Uterus (tissue), 3 donors: ENCODE measurements at regions not wholly inside any gene's neighbourhood (a gene's known extent, or its start where the extent isn't known, plus 50 kb on each side); places are given as distances from the start of the nearest gene placed in this dataset.

Experiments used
- DNase-seq, 2 donors: peaks; one replicate each; pipeline ENCODE4 v3.0.0-alpha.2; 2019 to 2020
- H3K27ac ChIP-seq, 2 donors: fragments of 200-600 bp; sonication (generic); 1 replicate in 1 of 2; 2 replicates in 1 of 2; pipeline ENCODE4 v1.5.1; 2016 to 2018
- H3K27me3 ChIP-seq, 2 donors: fragments of 200-600 bp; sonication (generic); one replicate each; pipeline ENCODE4 v1.5.1; 2018 to 2019; ENCODE audit warnings: control low read depth in 1 of 2
- H3K36me3 ChIP-seq, 2 donors: fragments of 200-600 bp; sonication (generic); one replicate each; pipeline ENCODE4 v1.5.1; 2019; ENCODE audit warnings: control low read depth in 1 of 2
- H3K4me1 ChIP-seq, 2 donors: fragments of 200-600 bp; sonication (generic); one replicate each; pipeline ENCODE4 v1.5.1; 2018 to 2019; ENCODE audit warnings: control low read depth in 1 of 2
- H3K4me3 ChIP-seq, 2 donors: fragments of 200-600 bp; sonication (generic); 1 replicate in 1 of 2; 2 replicates in 1 of 2; pipeline ENCODE4 v1.5.1; 2018 to 2019; ENCODE audit warnings: mild to moderate bottlenecking in 1 of 2
- H3K9me3 ChIP-seq, 2 donors: fragments of 200-600 bp; sonication (generic); one replicate each; pipeline ENCODE4 v1.5.1; 2019; ENCODE audit warnings: control low read depth in 1 of 2
- POLR2A ChIP-seq, 2 donors: fragments of 450-650 bp; IDR thresholded peaks; one replicate each; pipeline ENCODE4 v1.6.1; 2016; ENCODE audit warnings: antibody characterized with exemption in 2 of 2, mild to moderate bottlenecking in 1 of 2, moderate library complexity in 1 of 2
- intact Hi-C: fragments of 100-400 bp; cut with DNase I; formaldehyde crosslinking; loops from one replicate; pipeline ENCODE4 v1.15.1; 2023; ENCODE audit warnings: low total_unique reads
- TF ChIP-seq, protein P1 (sequence below), 4 experiments: fragments of 200-600 bp in 2 of 4; fragments of 450-650 bp in 2 of 4; sonication (generic) in 2 of 4; IDR thresholded peaks; one replicate each; pipeline ENCODE4 v1.5.1; 2016 to 2019; ENCODE audit warnings: antibody characterized with exemption in 4 of 4, mild to moderate bottlenecking in 2 of 4, moderate library complexity in 1 of 4
- donor health status: DM: yes; HTN: yes; CAD: no.

DNA sequence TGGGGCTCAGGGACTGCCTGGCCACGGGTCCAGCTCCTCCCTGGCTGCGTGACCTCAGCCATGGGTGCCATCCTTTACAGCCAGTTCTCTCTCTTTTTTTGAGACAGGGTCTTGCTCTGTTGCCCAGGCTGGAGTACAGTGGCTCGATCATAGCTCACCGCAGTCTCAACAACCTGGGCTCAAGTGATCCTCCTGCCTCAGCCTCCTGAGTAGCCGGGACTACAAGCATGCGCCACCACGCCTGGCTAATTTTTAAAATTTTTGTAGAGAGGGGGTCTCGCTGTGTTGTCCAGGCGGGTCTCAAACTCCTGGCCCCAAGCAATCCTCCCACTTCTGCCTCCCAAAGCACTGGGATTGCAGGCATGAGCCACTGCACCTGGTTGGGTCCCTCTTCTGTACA is 75.4 kb downstream of the PTPRS start:
- H3K9me3 ChIP-seq = no peaks in the 10 kb centered on the region
- no peak overlapping the region for H3K27ac ChIP-seq
- H3K4me1 ChIP-seq = no peaks in the 10 kb centered on the region
- no peaks in the 10 kb centered on the region for H3K27me3 ChIP-seq
- TF ChIP-seq, protein P1, sequence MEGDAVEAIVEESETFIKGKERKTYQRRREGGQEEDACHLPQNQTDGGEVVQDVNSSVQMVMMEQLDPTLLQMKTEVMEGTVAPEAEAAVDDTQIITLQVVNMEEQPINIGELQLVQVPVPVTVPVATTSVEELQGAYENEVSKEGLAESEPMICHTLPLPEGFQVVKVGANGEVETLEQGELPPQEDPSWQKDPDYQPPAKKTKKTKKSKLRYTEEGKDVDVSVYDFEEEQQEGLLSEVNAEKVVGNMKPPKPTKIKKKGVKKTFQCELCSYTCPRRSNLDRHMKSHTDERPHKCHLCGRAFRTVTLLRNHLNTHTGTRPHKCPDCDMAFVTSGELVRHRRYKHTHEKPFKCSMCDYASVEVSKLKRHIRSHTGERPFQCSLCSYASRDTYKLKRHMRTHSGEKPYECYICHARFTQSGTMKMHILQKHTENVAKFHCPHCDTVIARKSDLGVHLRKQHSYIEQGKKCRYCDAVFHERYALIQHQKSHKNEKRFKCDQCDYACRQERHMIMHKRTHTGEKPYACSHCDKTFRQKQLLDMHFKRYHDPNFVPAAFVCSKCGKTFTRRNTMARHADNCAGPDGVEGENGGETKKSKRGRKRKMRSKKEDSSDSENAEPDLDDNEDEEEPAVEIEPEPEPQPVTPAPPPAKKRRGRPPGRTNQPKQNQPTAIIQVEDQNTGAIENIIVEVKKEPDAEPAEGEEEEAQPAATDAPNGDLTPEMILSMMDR (IDR thresholded peaks at IDR 0.05) = no peak
- TF ChIP-seq POLR2A (IDR thresholded peaks at IDR 0.05) = no peak
- DNase-seq = no peak
- H3K36me3 ChIP-seq = no peaks in the 10 kb centered on the region
- intact Hi-C loops = no loop called here
- H3K4me3 ChIP-seq = no peak overlapping the region

DNA sequence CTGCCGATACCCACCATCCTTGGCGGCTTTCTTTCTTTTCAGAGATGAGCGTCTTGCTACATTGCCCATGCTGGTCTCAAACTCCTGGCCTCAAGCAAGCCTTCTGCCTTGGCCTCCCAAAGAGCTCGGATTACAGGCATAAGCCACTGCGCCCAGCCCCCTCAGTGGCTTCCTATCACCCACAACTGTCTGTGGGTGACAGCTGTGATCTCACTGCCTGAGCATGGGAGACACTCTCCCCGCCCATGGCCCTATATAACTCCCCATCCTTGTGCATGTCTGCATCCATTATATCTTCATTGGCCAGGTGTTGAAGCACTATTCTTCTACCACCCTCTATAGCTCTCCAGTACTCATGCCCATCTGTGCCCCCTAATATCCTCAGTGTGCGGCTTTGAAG is 76.2 kb downstream of the PTPRS start:
- no peak for DNase-seq
- Histone ChIP-seq H3K4me1 (no peaks in the 10 kb centered on the region), H3K4me3 (no peak overlapping the region), H3K9me3 (no peaks in the 10 kb centered on the region), H3K36me3 (no peaks in the 10 kb centered on the region), H3K27ac (no peak overlapping the region), H3K27me3 (no peaks in the 10 kb centered on the region)
- intact Hi-C loops = no loop called here
- no peak for TF ChIP-seq POLR2A (IDR thresholded peaks at IDR 0.05)
- TF ChIP-seq, protein P1 (IDR thresholded peaks at IDR 0.05) = no peak

DNA sequence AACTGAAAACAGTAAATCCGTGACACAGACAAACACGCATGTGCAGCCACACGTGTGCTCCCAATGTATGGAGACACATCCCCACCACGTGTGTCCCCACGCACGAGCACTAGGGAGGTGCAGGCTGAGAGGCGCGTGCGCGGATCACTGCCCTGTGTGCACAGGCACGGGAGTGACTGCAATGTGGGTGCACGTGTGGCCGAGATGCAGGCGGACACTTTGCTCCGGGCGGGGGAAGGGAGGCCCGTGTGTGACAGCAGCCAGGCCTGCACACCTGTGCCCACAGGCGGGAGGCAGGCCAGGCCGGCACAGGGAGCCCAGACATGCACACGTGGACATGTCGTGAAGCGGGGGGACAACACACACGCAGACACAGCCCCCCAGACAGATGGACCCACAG is 77.0 kb downstream of the PTPRS start:
- H3K27ac ChIP-seq = no peak overlapping the region
- TF ChIP-seq POLR2A (IDR thresholded peaks at IDR 0.05) = no peak
- TF ChIP-seq, protein P1 (IDR thresholded peaks at IDR 0.05) = no peak
- DNase-seq = no peak
- no peaks in the 10 kb centered on the region for H3K4me1 ChIP-seq
- H3K27me3 ChIP-seq = no peaks in the 10 kb centered on the region
- no peaks in the 10 kb centered on the region for H3K9me3 ChIP-seq
- no peak overlapping the region for H3K4me3 ChIP-seq
- H3K36me3 ChIP-seq = no peaks in the 10 kb centered on the region
- intact Hi-C loops = no loop called here

DNA sequence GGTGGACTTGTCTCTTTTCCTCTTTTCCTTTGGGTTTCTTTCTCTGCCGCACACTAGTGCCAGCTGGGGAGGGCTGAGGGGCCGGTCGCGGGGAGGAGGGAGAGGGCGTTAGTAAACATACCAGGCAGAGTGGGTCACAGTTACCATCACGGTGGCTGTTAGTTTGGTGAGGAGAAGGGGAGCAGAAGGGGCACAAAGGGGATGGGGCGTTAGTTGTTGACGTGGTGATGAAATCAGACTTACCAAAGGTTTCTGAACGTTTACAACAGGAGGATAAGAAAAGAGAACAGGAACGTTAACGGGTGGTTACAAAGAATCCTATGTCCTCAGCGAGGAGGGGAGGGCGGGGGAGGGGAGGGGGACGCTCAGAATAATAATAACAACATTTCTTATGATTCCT is 77.9 kb downstream of the PTPRS start:
- TF ChIP-seq POLR2A (IDR thresholded peaks at IDR 0.05) = no peak
- TF ChIP-seq, protein P1 (IDR thresholded peaks at IDR 0.05) = no peak
- DNase-seq = no peak
- no peaks in the 10 kb centered on the region for H3K36me3 ChIP-seq
- no peaks in the 10 kb centered on the region for H3K4me1 ChIP-seq
- no peak overlapping the region for H3K4me3 ChIP-seq
- no peaks in the 10 kb centered on the region for H3K9me3 ChIP-seq
- intact Hi-C loops = no loop called here
- H3K27ac ChIP-seq = no peak overlapping the region
- no peaks in the 10 kb centered on the region for H3K27me3 ChIP-seq

DNA sequence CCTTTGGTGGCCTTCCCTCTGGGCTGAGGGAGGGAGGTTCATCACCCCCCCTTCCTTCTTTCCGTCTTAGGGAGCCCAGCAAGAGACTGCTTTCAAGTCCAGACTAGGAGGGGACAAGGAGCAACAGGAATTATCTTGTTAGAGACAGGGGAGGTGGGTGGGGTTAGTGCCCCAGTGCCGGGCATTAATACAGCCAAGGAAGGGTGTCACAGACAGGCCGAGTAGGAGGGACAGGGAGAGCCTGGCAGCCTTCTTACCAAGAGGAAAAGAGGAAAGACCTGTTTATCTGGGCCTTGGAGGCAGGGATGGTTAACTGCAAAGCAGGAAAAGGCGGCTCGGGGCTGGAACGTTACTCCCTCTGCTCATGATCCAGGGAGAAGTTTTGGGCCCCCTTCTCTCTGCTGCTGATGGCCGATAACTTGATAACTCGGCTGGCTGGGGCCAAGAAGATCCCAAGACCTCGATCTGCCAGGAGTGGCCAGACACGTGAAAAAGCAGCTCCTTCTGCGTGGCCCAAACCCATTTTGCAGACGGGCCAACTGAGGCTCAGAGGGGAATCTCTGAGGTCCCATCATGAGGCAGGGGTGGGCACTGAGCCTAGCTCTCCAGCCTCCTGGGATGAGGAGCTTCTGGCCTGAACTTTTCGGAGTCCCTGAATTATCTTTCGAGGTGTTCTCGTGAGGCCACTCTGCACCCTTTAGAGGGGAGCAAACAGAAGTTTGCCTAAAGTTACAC is 79.3 kb downstream of the PTPRS start:
- no peak for TF ChIP-seq POLR2A (IDR thresholded peaks at IDR 0.05)
- intact Hi-C loops = no loop called here
- no peaks in the 10 kb centered on the region for H3K4me1 ChIP-seq
- peaks cover 0 to 3% of the 10 kb centered on the region in 2 donors for H3K9me3 ChIP-seq
- no peak overlapping the region for H3K27ac ChIP-seq
- no peaks in the 10 kb centered on the region for H3K27me3 ChIP-seq
- H3K36me3 ChIP-seq = no peaks in the 10 kb centered on the region
- no peak overlapping the region for H3K4me3 ChIP-seq
- no peak for DNase-seq
